GM12878 (cell line): ENCODE measurements at regions not wholly inside any gene's neighbourhood (a gene's known extent, or its start where the extent isn't known, plus 50 kb on each side); places are given as distances from the start of the nearest gene placed in this dataset.

Experiments
- CBFB ChIP-seq: IDR thresholded peaks from 2 replicates; pipeline ENCODE4 v1.6.1; 2016; ENCODE audit warnings: antibody characterized with exemption, low read depth
- E4F1 ChIP-seq: fragments of 450-650 bp; IDR thresholded peaks from 2 replicates; pipeline ENCODE4 v1.6.1; 2018; ENCODE audit warnings: borderline replicate concordance, mild to moderate bottlenecking; ENCODE audit not compliant: partially characterized antibody
- FOS ChIP-seq: IDR thresholded peaks from 3 replicates; pipeline ENCODE4 v1.6.1; 2011; ENCODE audit warnings: borderline replicate concordance; ENCODE audit not compliant: insufficient read length; ENCODE audit errors: extremely low read depth
- FOXM1 ChIP-seq: IDR thresholded peaks from 2 replicates; pipeline ENCODE4 v1.6.1; 2012; ENCODE audit warnings: low read depth, mild to moderate bottlenecking, inconsistent platforms, low read length, moderate library complexity
- HDAC6 ChIP-seq: fragments of 200-600 bp; sonication (generic); IDR thresholded peaks from one replicate; pipeline ENCODE4 v1.8.0; 2017; ENCODE audit warnings: antibody characterized with exemption; ENCODE audit not compliant: unreplicated experiment
- NFXL1 ChIP-seq: fragments of 450-650 bp; IDR thresholded peaks from 2 replicates; pipeline ENCODE4 v1.6.1; 2017; ENCODE audit warnings: antibody characterized with exemption, mild to moderate bottlenecking, borderline replicate concordance
- NR2C1 ChIP-seq: fragments of 450-650 bp; IDR thresholded peaks from 2 replicates; pipeline ENCODE4 v1.6.1; 2017; ENCODE audit warnings: antibody characterized with exemption, mild to moderate bottlenecking, moderate library complexity
- SREBF1 ChIP-seq: IDR thresholded peaks from 2 replicates; pipeline ENCODE4 v1.6.1; 2012; ENCODE audit warnings: mild to moderate bottlenecking, low read length
- SREBF2 ChIP-seq: IDR thresholded peaks from 2 replicates; pipeline ENCODE4 v1.6.1; 2012; ENCODE audit warnings: mild to moderate bottlenecking, low read length
- SRF ChIP-seq, 2 experiments: IDR thresholded peaks; 2 replicates each; pipeline ENCODE4 v1.6.1; 2011; ENCODE audit warnings: low read depth in 2 of 2, low read length in 2 of 2, mild to moderate bottlenecking in 1 of 2, moderate library complexity in 1 of 2
- TARDBP ChIP-seq: IDR thresholded peaks from 2 replicates; pipeline ENCODE4 v1.6.1; 2016; ENCODE audit warnings: borderline replicate concordance
- USF1 ChIP-seq: IDR thresholded peaks from 2 replicates; pipeline ENCODE4 v1.6.1; 2011; ENCODE audit warnings: borderline replicate concordance, low read depth, mild to moderate bottlenecking, moderate library complexity, mixed read lengths, low read length; ENCODE audit not compliant: insufficient read depth; ENCODE audit errors: extremely low read length
- ZSCAN29 ChIP-seq: fragments of 450-650 bp; IDR thresholded peaks from 2 replicates; pipeline ENCODE4 v1.6.1; 2017; ENCODE audit warnings: mild to moderate bottlenecking, moderate library complexity

GRCh38 chr11:130533871-130534270, 85.4 kb downstream of the ADAMTS15 start (continued):
- TF ChIP-seq USF1 (no peak), CBFB (no peak), SREBF1 (no peak), SRF (IDR thresholded peaks at IDR 0.05; ENCODE audit: low read depth in 2 of 2, low read length in 2 of 2) (no peak), SREBF2 (no peak), TARDBP (no peak), E4F1 (no peak), FOXM1 (no peak), HDAC6 (no peak), FOS (no peak), NFXL1 (no peak), ZSCAN29 (no peak), NR2C1 (no peak)
- TF ChIP-seq, all 136 proteins: peak for 0
